Gastrocnemius medialis (tissue), 4 donors: ENCODE measurements at regions not wholly inside any gene's neighbourhood (a gene's known extent, or its start where the extent isn't known, plus 50 kb on each side); places are given as distances from the start of the nearest gene placed in this dataset.

Experiments used
- ATAC-seq, 2 donors: fragments of 150-250 bp; one replicate each; pipeline ENCODE4 v1.9.1; 2016
- DNase-seq, 2 donors: peaks; one replicate each; pipeline ENCODE4 v3.0.0-alpha.2; 2019
- H3K27ac ChIP-seq, 4 donors: fragments of 200-600 bp; sonication (generic); 1 replicate in 1 of 4; 2 replicates in 3 of 4; pipeline ENCODE4 v1.5.1; 2016 to 2018; ENCODE audit warnings: mild to moderate bottlenecking in 2 of 4, moderate library complexity in 1 of 4
- H3K27me3 ChIP-seq, 3 donors: fragments of 200-600 bp; sonication (generic) in 2 of 3; 1 replicate in 1 of 3; 2 replicates in 2 of 3; pipeline versions ENCODE4 v1.5.1 to v1.6.0; 2016 to 2019; ENCODE audit warnings: mild to moderate bottlenecking in 1 of 3, moderate library complexity in 1 of 3
- H3K36me3 ChIP-seq, 2 donors: fragments of 200-600 bp; sonication (generic) in 1 of 2; one replicate each; pipeline ENCODE4 v1.5.1; 2017 to 2018
- H3K4me1 ChIP-seq, 2 donors: fragments of 200-600 bp; sonication (generic) in 1 of 2; one replicate each; pipeline ENCODE4 v1.5.1; 2016 to 2017; ENCODE audit warnings: mild to moderate bottlenecking in 2 of 2
- H3K4me3 ChIP-seq, 4 donors: fragments of 200-600 bp; sonication (generic) in 3 of 4; 1 replicate in 1 of 4; 2 replicates in 3 of 4; pipeline ENCODE4 v1.5.1; 2016 to 2019; ENCODE audit warnings: mild to moderate bottlenecking in 2 of 4
- H3K9me3 ChIP-seq, 3 donors: fragments of 200-600 bp; sonication (generic) in 2 of 3; 1 replicate in 1 of 3; 2 replicates in 2 of 3; pipeline ENCODE4 v1.5.1; 2016 to 2019
- CTCF ChIP-seq, 5 experiments: fragments of 450-650 bp in 3 of 5; fragments of 200-600 bp in 2 of 5; sonication (generic) in 2 of 5; IDR thresholded peaks in 4 of 5; conservative IDR thresholded peaks in 1 of 5; 1 replicate in 4 of 5; 2 replicates in 1 of 5; pipeline ENCODE4 v1.5.1; 2016 to 2019; ENCODE audit warnings: antibody characterized with exemption in 5 of 5, mild to moderate bottlenecking in 3 of 5, moderate library complexity in 3 of 5
- POLR2A ChIP-seq, 2 donors: fragments of 450-650 bp; IDR thresholded peaks; one replicate each; pipeline ENCODE4 v1.6.1; 2017; ENCODE audit warnings: antibody characterized with exemption in 2 of 2, mild to moderate bottlenecking in 2 of 2, moderate library complexity in 2 of 2
- in situ Hi-C, 4 donors: fragments of 200-750 bp; cut with MboI; loops; one replicate each; pipeline versions ENCODE4 v1.15.0 to v1.8.0; 2017; ENCODE audit warnings: low sequenced_read_pairs in 4 of 4
- intact Hi-C: fragments of 100-400 bp; cut with DNase I; formaldehyde crosslinking; loops from one replicate; pipeline ENCODE4 v1.15.1; 2023; ENCODE audit warnings: low total_unique reads

- Histone ChIP-seq H3K4me3 (no peak overlapping the region), H3K9me3 (no peaks in the 10 kb centered on the region), H3K4me1 (peaks cover 3 to 10% of the 10 kb centered on the region in 2 donors), H3K36me3 (no peaks in the 10 kb centered on the region), H3K27me3 (no peaks in the 10 kb centered on the region), H3K27ac (no peak overlapping the region)
- DNase-seq: no peak
- no peak for ATAC-seq
- intact Hi-C loops: no loop called here
- no peak for TF ChIP-seq POLR2A (IDR thresholded peaks at IDR 0.05)
- no peak for TF ChIP-seq CTCF (IDR thresholded peaks at IDR 0.05 in 4 of 5, conservative IDR thresholded peaks at IDR 0.05 in 1 of 5)
- in situ Hi-C loops: no loop called here
These were observed 360.7 kb downstream of the SAMD5 start for GRCh38 chr6:147869201-147869600.

GRCh38 chr6:147869869-147870268 lies 361.4 kb downstream of the SAMD5 start:
- DNase-seq (no peak), ATAC-seq (no peak)
- H3K27me3 ChIP-seq: no peaks in the 10 kb centered on the region
- H3K27ac ChIP-seq: no peak overlapping the region
- in situ Hi-C loops (no loop called here), intact Hi-C loops (no loop called here)
- no peaks in the 10 kb centered on the region for H3K9me3 ChIP-seq
- TF ChIP-seq CTCF (IDR thresholded peaks at IDR 0.05 in 4 of 5, conservative IDR thresholded peaks at IDR 0.05 in 1 of 5) (no peak), POLR2A (IDR thresholded peaks at IDR 0.05) (no peak)
- H3K4me3 ChIP-seq: no peak overlapping the region
- no peaks in the 10 kb centered on the region for H3K36me3 ChIP-seq
- H3K4me1 ChIP-seq: peaks cover 3 to 10% of the 10 kb centered on the region in 2 donors

GRCh38 chr6:147870506-147871110 lies 362.1 kb downstream of the SAMD5 start:
- no peak overlapping the region for H3K27ac ChIP-seq
- H3K9me3 ChIP-seq: no peaks in the 10 kb centered on the region
- H3K27me3 ChIP-seq: no peaks in the 10 kb centered on the region
- TF ChIP-seq POLR2A (IDR thresholded peaks at IDR 0.05): no peak
- TF ChIP-seq CTCF (IDR thresholded peaks at IDR 0.05 in 4 of 5, conservative IDR thresholded peaks at IDR 0.05 in 1 of 5): no peak
- H3K4me1 ChIP-seq: peaks cover 3 to 10% of the 10 kb centered on the region in 2 donors
- no peak for ATAC-seq
- intact Hi-C loops: no loop called here
- in situ Hi-C loops: no loop called here
- DNase-seq: no peak
- H3K4me3 ChIP-seq: no peak overlapping the region
- H3K36me3 ChIP-seq: no peaks in the 10 kb centered on the region

- no peak overlapping the region for H3K27ac ChIP-seq
- no peaks in the 10 kb centered on the region for H3K36me3 ChIP-seq
- H3K4me1 ChIP-seq: peaks cover 3 to 10% of the 10 kb centered on the region in 2 donors
- DNase-seq (no peak), ATAC-seq (no peak)
- H3K4me3 ChIP-seq: no peak overlapping the region
- TF ChIP-seq POLR2A (IDR thresholded peaks at IDR 0.05): no peak
- no peak for TF ChIP-seq CTCF (IDR thresholded peaks at IDR 0.05 in 4 of 5, conservative IDR thresholded peaks at IDR 0.05 in 1 of 5)
- intact Hi-C loops: no loop called here
- no peaks in the 10 kb centered on the region for H3K27me3 ChIP-seq
- H3K9me3 ChIP-seq: no peaks in the 10 kb centered on the region
- in situ Hi-C loops: no loop called here
These were observed 363.5 kb downstream of the SAMD5 start for GRCh38 chr6:147872002-147872401.

- intact Hi-C loops (no loop called here), in situ Hi-C loops (no loop called here)
- Histone ChIP-seq H3K27me3 (no peaks in the 10 kb centered on the region), H3K4me3 (no peak overlapping the region), H3K36me3 (no peaks in the 10 kb centered on the region), H3K4me1 (peaks cover 0 to under 1% of the 10 kb centered on the region in 2 donors), H3K27ac (no peak overlapping the region), H3K9me3 (no peaks in the 10 kb centered on the region)
- DNase-seq (no peak), ATAC-seq (no peak)
- TF ChIP-seq CTCF (IDR thresholded peaks at IDR 0.05 in 4 of 5, conservative IDR thresholded peaks at IDR 0.05 in 1 of 5) (no peak), POLR2A (IDR thresholded peaks at IDR 0.05) (no peak)
These were observed 365.3 kb downstream of the SAMD5 start for GRCh38 chr6:147873816-147874215.
